Epithelial cell of esophagus (primary cell): ENCODE measurements at regions not wholly inside any gene's neighbourhood (a gene's known extent, or its start where the extent isn't known, plus 50 kb on each side); places are given as distances from the start of the nearest gene placed in this dataset.
"Not testable (repeated sequence)": the region's sequence is repeated elsewhere in the genome, so short reads cannot be mapped to it uniquely, and the experiment has no call there.

ENCODE experiments used
- DNase-seq: peaks from one replicate; pipeline ENCODE4 v3.0.0; 2010; ENCODE audit warnings: low read depth
- H3K4me3 ChIP-seq: 2 replicates; pipeline ENCODE4 v1.5.1; 2011; ENCODE audit warnings: mild to moderate bottlenecking, low read length, control low read depth
- CTCF ChIP-seq: IDR thresholded peaks from 2 replicates; pipeline ENCODE4 v1.5.1; 2011; ENCODE audit warnings: low read depth, mild to moderate bottlenecking, low read length, control low read depth, inconsistent platforms; ENCODE audit not compliant: insufficient read depth; ENCODE audit errors: missing control alignments

GRCh38 chr16:59351305-59351903 is 617.3 kb upstream of the GOT2 start:
- no peak for TF ChIP-seq CTCF
- no peak for DNase-seq
- H3K4me3 ChIP-seq: no peak overlapping the region

GRCh38 chr16:59350670-59351069 is 616.6 kb upstream of the GOT2 start:
- no peak for DNase-seq
- H3K4me3 ChIP-seq: no peak overlapping the region
- TF ChIP-seq CTCF: no peak

GRCh38 chr16:59342669-59343068 is 608.6 kb upstream of the GOT2 start:
- peak; percentile 21 for DNase-seq
- TF ChIP-seq CTCF: no peak
- no peak overlapping the region for H3K4me3 ChIP-seq

- no peak overlapping the region for H3K4me3 ChIP-seq
- TF ChIP-seq CTCF: no peak
- DNase-seq: no peak
These were observed 607.3 kb upstream of the GOT2 start for GRCh38 chr16:59341368-59341767.

- DNase-seq: no peak
- H3K4me3 ChIP-seq: no peak overlapping the region
- no peak for TF ChIP-seq CTCF
These were observed 605.8 kb upstream of the GOT2 start for GRCh38 chr16:59339871-59340270.

- no peak overlapping the region for H3K4me3 ChIP-seq
- no peak for DNase-seq
- no peak for TF ChIP-seq CTCF
These were observed 602.1 kb upstream of the GOT2 start for GRCh38 chr16:59336136-59336695.

GRCh38 chr16:59331708-59332107 is 597.6 kb upstream of the GOT2 start:
- H3K4me3 ChIP-seq, DNase-seq: not testable (repeated sequence)
